GM13977 (cell line): ENCODE measurements at regions not wholly inside any gene's neighbourhood (a gene's known extent, or its start where the extent isn't known, plus 50 kb on each side); places are given as distances from the start of the nearest gene placed in this dataset.

ENCODE experiments used
- DNase-seq: peaks from one replicate; pipeline ENCODE4 v3.0.0; 2012; ENCODE audit warnings: low spot score
- CTCF ChIP-seq: IDR thresholded peaks from 2 replicates; pipeline ENCODE4 v1.5.1; 2012; ENCODE audit warnings: mild to moderate bottlenecking, control low read depth; ENCODE audit not compliant: insufficient read depth; ENCODE audit errors: extremely low read depth, missing control alignments
- in situ Hi-C: fragments of 300-500 bp; cut with MboI; formaldehyde crosslinking; loops from one replicate; pipeline ENCODE4 v1.12.0; 2022; ENCODE audit warnings: low sequenced_read_pairs, low pct_unique_long_range_greater_than_20kb, mixed read lengths, inconsistent platforms; ENCODE audit not compliant: unreplicated experiment

- DNase-seq = no peak
These were observed 246.9 kb downstream of the NDUFA10 start for GRCh38 chr2:239778042-239778851.

GRCh38 chr2:239777219-239777618, 247.9 kb downstream of the NDUFA10 start:
- DNase-seq = no peak
- in situ Hi-C loops = no loop called here
- no peak for TF ChIP-seq CTCF

More at GRCh38 chr2:239778042-239778851, 246.9 kb downstream of the NDUFA10 start:
- TF ChIP-seq CTCF = no peak
- in situ Hi-C loops = no loop called here

- TF ChIP-seq CTCF = no peak
- in situ Hi-C loops = no loop called here
- no peak for DNase-seq
These were observed 248.6 kb downstream of the NDUFA10 start for GRCh38 chr2:239776436-239777005.

GRCh38 chr2:239775623-239776435, 249.3 kb downstream of the NDUFA10 start:
- no peak for DNase-seq
- in situ Hi-C loops = no loop called here
- TF ChIP-seq CTCF = no peak

GRCh38 chr2:239774933-239775622, 250.1 kb downstream of the NDUFA10 start:
- in situ Hi-C loops = no loop called here
- no peak for TF ChIP-seq CTCF
- no peak for DNase-seq

- in situ Hi-C loops = no loop called here
These were observed 251.0 kb downstream of the NDUFA10 start for GRCh38 chr2:239774142-239774462.

More at GRCh38 chr2:239774142-239774462, 251.0 kb downstream of the NDUFA10 start:
- DNase-seq = no peak
- TF ChIP-seq CTCF = no peak
